HG03469 (cell line): ENCODE measurements at regions not wholly inside any gene's neighbourhood (a gene's known extent, or its start where the extent isn't known, plus 50 kb on each side); places are given as distances from the start of the nearest gene placed in this dataset.
"Not testable (repeated sequence)": the region's sequence is repeated elsewhere in the genome, so short reads cannot be mapped to it uniquely, and the experiment has no call there.

Experiments
- ATAC-seq: cut with Tn5 transposase; IDR thresholded peaks from one replicate; pipeline ENCODE4 v1.9.1; 2021; ENCODE audit warnings: mild to moderate bottlenecking, moderate library complexity, moderate number of reproducible peaks; ENCODE audit not compliant: unreplicated experiment

GRCh38 chr7:96921771-96922170 lies 83.6 kb upstream of the DLX6 start:
- no peak for ATAC-seq

GRCh38 chr7:96923345-96923744 lies 82.0 kb upstream of the DLX6 start:
- ATAC-seq, result not testable (repeated sequence)

GRCh38 chr7:96927131-96927530 lies 78.2 kb upstream of the DLX6 start:
- ATAC-seq, result no peak

- ATAC-seq, result no peak
These were observed 76.4 kb upstream of the DLX6 start for GRCh38 chr7:96928965-96929364.

- no peak for ATAC-seq
These were observed 73.5 kb upstream of the DLX6 start for GRCh38 chr7:96931891-96932290.

- ATAC-seq, result no peak
These were observed 72.2 kb upstream of the DLX6 start for GRCh38 chr7:96933067-96933645.

- no peak for ATAC-seq
These were observed 68.7 kb upstream of the DLX6 start for GRCh38 chr7:96936621-96937020.

- no peak for ATAC-seq
These were observed 63.2 kb upstream of the DLX6 start for GRCh38 chr7:96942112-96942511.

GRCh38 chr7:96949766-96950165 lies 55.6 kb upstream of the DLX6 start:
- no peak for ATAC-seq

GRCh38 chr7:96952974-96953391 lies 52.4 kb upstream of the DLX6 start:
- ATAC-seq, result no peak

GRCh38 chr7:96953676-96954513 lies 51.5 kb upstream of the DLX6 start:
- no peak for ATAC-seq
